DMS 273 (cell line): ENCODE measurements at regions not wholly inside any gene's neighbourhood (a gene's known extent, or its start where the extent isn't known, plus 50 kb on each side); places are given as distances from the start of the nearest gene placed in this dataset.
A peak's percentile ranks its signal among the peaks of the same experiment; 100 is the strongest.
"Not testable (repeated sequence)": the region's sequence is repeated elsewhere in the genome, so short reads cannot be mapped to it uniquely, and the experiment has no call there.

Experiments
- DNase-seq: peaks from one replicate; lab custom pipeline; 2025; ENCODE audit not compliant: unreplicated experiment; lab: John Stamatoyannopoulos, UW

GRCh38 chr20:48008850-48009515 lies 223.7 kb upstream of the SULF2 start:
- no peak for DNase-seq

- no peak for DNase-seq
Measured at GRCh38 chr20:48007351-48007750, 222.1 kb upstream of the SULF2 start.

GRCh38 chr20:48006036-48006833 lies 221.0 kb upstream of the SULF2 start:
- DNase-seq = no peak

- no peak for DNase-seq
Measured at GRCh38 chr20:48003021-48003420, 217.7 kb upstream of the SULF2 start.

GRCh38 chr20:48002517-48002970 lies 217.3 kb upstream of the SULF2 start:
- DNase-seq = no peak

GRCh38 chr20:47999166-47999565 lies 213.9 kb upstream of the SULF2 start:
- no peak for DNase-seq

GRCh38 chr20:47998736-47999135 lies 213.5 kb upstream of the SULF2 start:
- no peak for DNase-seq

- no peak for DNase-seq
Measured at GRCh38 chr20:47995661-47996060, 210.4 kb upstream of the SULF2 start.

GRCh38 chr20:47993817-47994216 lies 208.5 kb upstream of the SULF2 start:
- no peak for DNase-seq

- DNase-seq = no peak
Measured at GRCh38 chr20:47993035-47993755, 207.9 kb upstream of the SULF2 start.

GRCh38 chr20:47991875-47992488 lies 206.7 kb upstream of the SULF2 start:
- DNase-seq = no peak

GRCh38 chr20:47990507-47991150 lies 205.3 kb upstream of the SULF2 start:
- no peak for DNase-seq

GRCh38 chr20:47989957-47990356 lies 204.7 kb upstream of the SULF2 start:
- peak; percentile 10 for DNase-seq

- no peak for DNase-seq
Measured at GRCh38 chr20:47988676-47989075, 203.4 kb upstream of the SULF2 start.

GRCh38 chr20:47985092-47985850 lies 200.0 kb upstream of the SULF2 start:
- peak; percentile 35 for DNase-seq

- DNase-seq = no peak
Measured at GRCh38 chr20:47984437-47984836, 199.2 kb upstream of the SULF2 start.

- not testable (repeated sequence) for DNase-seq
Measured at GRCh38 chr20:47983642-47984041, 198.4 kb upstream of the SULF2 start.

GRCh38 chr20:47982574-47983360 lies 197.5 kb upstream of the SULF2 start:
- DNase-seq = no peak

- DNase-seq = peak; percentile 27
Measured at GRCh38 chr20:47981222-47981621, 195.9 kb upstream of the SULF2 start.
